HEK293 (cell line): ENCODE measurements at regions not wholly inside any gene's neighbourhood (a gene's known extent, or its start where the extent isn't known, plus 50 kb on each side); places are given as distances from the start of the nearest gene placed in this dataset.

Source experiments
- GLI4 ChIP-seq: fragments of 450-650 bp; formaldehyde crosslinking; IDR thresholded peaks from 2 replicates; pipeline ENCODE4 v1.5.1; 2016; ENCODE audit warnings: missing biosample characterization, missing genetic modification characterization
- GLIS2 ChIP-seq: fragments of 450-650 bp; formaldehyde crosslinking; IDR thresholded peaks from 2 replicates; pipeline ENCODE4 v1.5.1; 2016; ENCODE audit warnings: missing biosample characterization, missing genetic modification characterization
- IKZF3 ChIP-seq: fragments of 450-650 bp; IDR thresholded peaks from 2 replicates; pipeline ENCODE4 v1.5.0; 2018; ENCODE audit warnings: missing biosample characterization, mild to moderate bottlenecking, missing genetic modification characterization, moderate library complexity
- MZF1 ChIP-seq: fragments of 450-650 bp; formaldehyde crosslinking; IDR thresholded peaks from 2 replicates; pipeline ENCODE4 v1.5.1; 2017; ENCODE audit warnings: missing biosample characterization, missing genetic modification characterization, borderline replicate concordance
- OVOL3 ChIP-seq: fragments of 450-650 bp; formaldehyde crosslinking; IDR thresholded peaks from 2 replicates; pipeline ENCODE4 v1.5.1; 2016; ENCODE audit warnings: missing biosample characterization, missing genetic modification characterization
- SALL2 ChIP-seq: fragments of 450-650 bp; formaldehyde crosslinking; IDR thresholded peaks from 2 replicates; pipeline ENCODE4 v1.5.0; 2017; ENCODE audit warnings: missing biosample characterization, mild to moderate bottlenecking, missing genetic modification characterization, borderline replicate concordance
- SETDB1 ChIP-seq: IDR thresholded peaks from one replicate; pipeline ENCODE4 v1.6.1; 2017; ENCODE audit warnings: mild to moderate bottlenecking, low read length, moderate library complexity, mixed read lengths; ENCODE audit not compliant: insufficient read length
- SP2 ChIP-seq: fragments of 450-650 bp; formaldehyde crosslinking; IDR thresholded peaks from 2 replicates; pipeline ENCODE4 v1.5.1; 2016; ENCODE audit warnings: missing biosample characterization, missing genetic modification characterization
- SP7 ChIP-seq: fragments of 450-650 bp; formaldehyde crosslinking; IDR thresholded peaks from 2 replicates; pipeline ENCODE4 v1.5.1; 2016; ENCODE audit warnings: missing biosample characterization, missing genetic modification characterization
- ZBTB1 ChIP-seq: fragments of 450-650 bp; formaldehyde crosslinking; IDR thresholded peaks from 2 replicates; pipeline ENCODE4 v1.5.1; 2016; ENCODE audit warnings: missing biosample characterization, missing genetic modification characterization
- ZNF146 ChIP-seq: fragments of 450-650 bp; formaldehyde crosslinking; IDR thresholded peaks from 2 replicates; pipeline ENCODE4 v1.5.1; 2016; ENCODE audit warnings: missing biosample characterization, missing genetic modification characterization
- ZNF221 ChIP-seq: fragments of 450-650 bp; formaldehyde crosslinking; IDR thresholded peaks from 2 replicates; pipeline ENCODE4 v1.5.1; 2017; ENCODE audit warnings: missing biosample characterization, missing genetic modification characterization, borderline replicate concordance
- ZNF239 ChIP-seq: fragments of 450-650 bp; formaldehyde crosslinking; IDR thresholded peaks from 2 replicates; pipeline ENCODE4 v1.5.1; 2016; ENCODE audit warnings: missing biosample characterization, missing genetic modification characterization
- ZNF24 ChIP-seq: fragments of 450-650 bp; formaldehyde crosslinking; IDR thresholded peaks from 2 replicates; pipeline ENCODE4 v1.5.1; 2016; ENCODE audit warnings: missing biosample characterization, missing genetic modification characterization
- ZNF292 ChIP-seq: fragments of 450-650 bp; formaldehyde crosslinking; IDR thresholded peaks from 2 replicates; pipeline ENCODE4 v1.5.1; 2016; ENCODE audit warnings: low read depth, missing biosample characterization, missing genetic modification characterization, borderline replicate concordance
- ZNF366 ChIP-seq: fragments of 450-650 bp; formaldehyde crosslinking; conservative IDR thresholded peaks from 2 replicates; pipeline ENCODE4 v1.5.1; 2016; ENCODE audit warnings: missing biosample characterization, missing genetic modification characterization
- ZNF391 ChIP-seq: fragments of 450-650 bp; formaldehyde crosslinking; IDR thresholded peaks from 2 replicates; pipeline ENCODE4 v1.5.1; 2016; ENCODE audit warnings: low read depth, missing biosample characterization, missing genetic modification characterization, borderline replicate concordance
- ZNF404 ChIP-seq: fragments of 450-650 bp; formaldehyde crosslinking; IDR thresholded peaks from 2 replicates; pipeline ENCODE4 v1.5.1; 2017; ENCODE audit warnings: missing biosample characterization, missing genetic modification characterization
- ZNF426 ChIP-seq: fragments of 450-650 bp; formaldehyde crosslinking; IDR thresholded peaks from 2 replicates; pipeline ENCODE4 v1.5.1; 2017; ENCODE audit warnings: missing biosample characterization, missing genetic modification characterization, mild to moderate bottlenecking, inconsistent platforms, moderate library complexity
- ZNF433 ChIP-seq: fragments of 450-650 bp; formaldehyde crosslinking; IDR thresholded peaks from 2 replicates; pipeline ENCODE4 v1.5.1; 2016; ENCODE audit warnings: missing biosample characterization, missing genetic modification characterization, low read depth
- ZNF610 ChIP-seq: fragments of 450-650 bp; formaldehyde crosslinking; IDR thresholded peaks from 2 replicates; pipeline ENCODE4 v1.5.1; 2016; ENCODE audit warnings: missing biosample characterization, missing genetic modification characterization, borderline replicate concordance
- ZNF621 ChIP-seq: fragments of 450-650 bp; formaldehyde crosslinking; IDR thresholded peaks from 2 replicates; pipeline ENCODE4 v1.5.1; 2017; ENCODE audit warnings: missing biosample characterization, missing genetic modification characterization
- ZNF626 ChIP-seq: fragments of 450-650 bp; sonication (Bioruptor Pico); formaldehyde crosslinking; IDR thresholded peaks from 2 replicates; pipeline ENCODE4 v1.5.1; 2018; ENCODE audit warnings: missing biosample characterization, missing genetic modification characterization, inconsistent platforms
- ZNF791 ChIP-seq: fragments of 450-650 bp; formaldehyde crosslinking; IDR thresholded peaks from 2 replicates; pipeline ENCODE4 v1.5.1; 2016; ENCODE audit warnings: missing biosample characterization, missing genetic modification characterization
- TF ChIP-seq, protein P1 (sequence below): fragments of 450-650 bp; formaldehyde crosslinking; IDR thresholded peaks from 2 replicates; pipeline ENCODE4 v1.5.1; 2017; ENCODE audit warnings: missing biosample characterization, missing genetic modification characterization
- TF ChIP-seq, protein P2 (sequence below): fragments of 450-650 bp; formaldehyde crosslinking; IDR thresholded peaks from 2 replicates; pipeline ENCODE4 v1.5.1; 2016; ENCODE audit warnings: missing biosample characterization, missing genetic modification characterization
- TF ChIP-seq, protein P3 (sequence below): fragments of 450-650 bp; formaldehyde crosslinking; IDR thresholded peaks from 2 replicates; pipeline ENCODE4 v1.5.1; 2017; ENCODE audit warnings: missing biosample characterization, missing genetic modification characterization
- TF ChIP-seq, protein P4 (sequence below): fragments of 450-650 bp; formaldehyde crosslinking; IDR thresholded peaks from 2 replicates; pipeline ENCODE4 v1.5.1; 2017; ENCODE audit warnings: missing biosample characterization, missing genetic modification characterization
- TF ChIP-seq, protein P5 (sequence below): fragments of 450-650 bp; formaldehyde crosslinking; IDR thresholded peaks from 2 replicates; pipeline ENCODE4 v1.5.1; 2017; ENCODE audit warnings: missing biosample characterization, missing genetic modification characterization
- TF ChIP-seq, protein P6 (sequence below): fragments of 450-650 bp; formaldehyde crosslinking; IDR thresholded peaks from 2 replicates; pipeline ENCODE4 v1.5.1; 2016; ENCODE audit warnings: missing biosample characterization, missing genetic modification characterization

DNA sequence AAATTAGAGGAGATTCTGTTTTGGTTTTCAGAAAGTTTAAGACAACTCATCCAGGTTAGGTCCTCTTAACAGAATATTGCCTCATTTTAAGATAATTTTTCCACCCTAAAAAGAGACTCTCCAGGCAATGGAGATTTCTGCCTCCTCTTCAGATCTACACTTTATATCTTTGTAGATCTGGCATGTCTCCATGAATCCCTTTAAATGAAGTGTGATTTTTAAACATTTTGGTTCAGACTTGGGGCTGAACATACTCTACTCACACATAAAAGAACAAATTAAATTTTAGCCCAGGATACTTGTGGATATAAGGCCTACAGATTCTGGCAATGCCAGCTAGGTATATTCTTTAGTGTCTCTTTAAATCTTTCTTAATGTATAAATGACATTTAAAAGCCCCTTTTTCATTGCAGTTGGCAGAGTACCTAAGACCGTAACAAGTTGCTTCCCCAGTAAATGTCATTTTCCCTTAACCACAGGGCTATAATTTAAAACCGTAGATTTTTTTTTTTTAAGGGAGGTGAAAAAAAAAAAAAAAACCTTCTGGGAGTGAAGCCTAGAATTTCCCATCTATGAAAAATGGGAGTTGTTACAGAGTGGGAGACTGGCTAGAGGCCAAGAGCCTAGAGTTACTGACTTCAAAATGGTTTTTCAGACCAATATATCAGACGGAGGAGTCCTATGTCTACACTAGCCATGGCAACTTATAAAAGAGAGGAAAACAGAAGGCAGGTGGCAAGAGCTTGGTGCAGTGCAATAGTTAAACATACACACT, 207.8 kb upstream of the TARS1 start (continued):
- TF ChIP-seq ZNF791 (tag by site-specific recombination): no peak
- TF ChIP-seq ZNF610: peak; percentile 63
- TF ChIP-seq, protein P1, sequence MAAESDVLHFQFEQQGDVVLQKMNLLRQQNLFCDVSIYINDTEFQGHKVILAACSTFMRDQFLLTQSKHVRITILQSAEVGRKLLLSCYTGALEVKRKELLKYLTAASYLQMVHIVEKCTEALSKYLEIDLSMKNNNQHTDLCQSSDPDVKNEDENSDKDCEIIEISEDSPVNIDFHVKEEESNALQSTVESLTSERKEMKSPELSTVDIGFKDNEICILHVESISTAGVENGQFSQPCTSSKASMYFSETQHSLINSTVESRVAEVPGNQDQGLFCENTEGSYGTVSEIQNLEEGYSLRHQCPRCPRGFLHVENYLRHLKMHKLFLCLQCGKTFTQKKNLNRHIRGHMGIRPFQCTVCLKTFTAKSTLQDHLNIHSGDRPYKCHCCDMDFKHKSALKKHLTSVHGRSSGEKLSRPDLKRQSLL: 0 out of 2 replicates have a peak, but pooled peaks have one; percentile 7
- no peak for TF ChIP-seq GLIS2 (tag by site-specific recombination)
- TF ChIP-seq ZNF433: no peak
- no peak for TF ChIP-seq SETDB1
- no peak for TF ChIP-seq ZNF621 (tag by site-specific recombination)
- no peak for TF ChIP-seq ZNF146 (tag by site-specific recombination)
- TF ChIP-seq ZNF626 (tag by site-specific recombination): no peak
- TF ChIP-seq ZNF221 (tag by site-specific recombination): no peak
- TF ChIP-seq ZNF391: no peak
- TF ChIP-seq GLI4 (tag by site-specific recombination): no peak
- TF ChIP-seq, protein P2, sequence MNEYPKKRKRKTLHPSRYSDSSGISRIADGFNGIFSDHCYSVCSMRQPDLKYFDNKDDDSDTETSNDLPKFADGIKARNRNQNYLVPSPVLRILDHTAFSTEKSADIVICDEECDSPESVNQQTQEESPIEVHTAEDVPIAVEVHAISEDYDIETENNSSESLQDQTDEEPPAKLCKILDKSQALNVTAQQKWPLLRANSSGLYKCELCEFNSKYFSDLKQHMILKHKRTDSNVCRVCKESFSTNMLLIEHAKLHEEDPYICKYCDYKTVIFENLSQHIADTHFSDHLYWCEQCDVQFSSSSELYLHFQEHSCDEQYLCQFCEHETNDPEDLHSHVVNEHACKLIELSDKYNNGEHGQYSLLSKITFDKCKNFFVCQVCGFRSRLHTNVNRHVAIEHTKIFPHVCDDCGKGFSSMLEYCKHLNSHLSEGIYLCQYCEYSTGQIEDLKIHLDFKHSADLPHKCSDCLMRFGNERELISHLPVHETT (tag by site-specific recombination): no peak
- TF ChIP-seq, protein P3, sequence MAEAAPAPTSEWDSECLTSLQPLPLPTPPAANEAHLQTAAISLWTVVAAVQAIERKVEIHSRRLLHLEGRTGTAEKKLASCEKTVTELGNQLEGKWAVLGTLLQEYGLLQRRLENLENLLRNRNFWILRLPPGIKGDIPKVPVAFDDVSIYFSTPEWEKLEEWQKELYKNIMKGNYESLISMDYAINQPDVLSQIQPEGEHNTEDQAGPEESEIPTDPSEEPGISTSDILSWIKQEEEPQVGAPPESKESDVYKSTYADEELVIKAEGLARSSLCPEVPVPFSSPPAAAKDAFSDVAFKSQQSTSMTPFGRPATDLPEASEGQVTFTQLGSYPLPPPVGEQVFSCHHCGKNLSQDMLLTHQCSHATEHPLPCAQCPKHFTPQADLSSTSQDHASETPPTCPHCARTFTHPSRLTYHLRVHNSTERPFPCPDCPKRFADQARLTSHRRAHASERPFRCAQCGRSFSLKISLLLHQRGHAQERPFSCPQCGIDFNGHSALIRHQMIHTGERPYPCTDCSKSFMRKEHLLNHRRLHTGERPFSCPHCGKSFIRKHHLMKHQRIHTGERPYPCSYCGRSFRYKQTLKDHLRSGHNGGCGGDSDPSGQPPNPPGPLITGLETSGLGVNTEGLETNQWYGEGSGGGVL (tag by site-specific recombination): no peak
- peak; percentile 50; the same call in 1 of the 2 replicates for TF ChIP-seq OVOL3 (tag by site-specific recombination)
- TF ChIP-seq, protein P4, sequence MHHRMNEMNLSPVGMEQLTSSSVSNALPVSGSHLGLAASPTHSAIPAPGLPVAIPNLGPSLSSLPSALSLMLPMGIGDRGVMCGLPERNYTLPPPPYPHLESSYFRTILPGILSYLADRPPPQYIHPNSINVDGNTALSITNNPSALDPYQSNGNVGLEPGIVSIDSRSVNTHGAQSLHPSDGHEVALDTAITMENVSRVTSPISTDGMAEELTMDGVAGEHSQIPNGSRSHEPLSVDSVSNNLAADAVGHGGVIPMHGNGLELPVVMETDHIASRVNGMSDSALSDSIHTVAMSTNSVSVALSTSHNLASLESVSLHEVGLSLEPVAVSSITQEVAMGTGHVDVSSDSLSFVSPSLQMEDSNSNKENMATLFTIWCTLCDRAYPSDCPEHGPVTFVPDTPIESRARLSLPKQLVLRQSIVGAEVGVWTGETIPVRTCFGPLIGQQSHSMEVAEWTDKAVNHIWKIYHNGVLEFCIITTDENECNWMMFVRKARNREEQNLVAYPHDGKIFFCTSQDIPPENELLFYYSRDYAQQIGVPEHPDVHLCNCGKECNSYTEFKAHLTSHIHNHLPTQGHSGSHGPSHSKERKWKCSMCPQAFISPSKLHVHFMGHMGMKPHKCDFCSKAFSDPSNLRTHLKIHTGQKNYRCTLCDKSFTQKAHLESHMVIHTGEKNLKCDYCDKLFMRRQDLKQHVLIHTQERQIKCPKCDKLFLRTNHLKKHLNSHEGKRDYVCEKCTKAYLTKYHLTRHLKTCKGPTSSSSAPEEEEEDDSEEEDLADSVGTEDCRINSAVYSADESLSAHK (tag by site-specific recombination): peak; percentile 82
- TF ChIP-seq ZNF404: no peak
- no peak for TF ChIP-seq ZNF292 (tag by site-specific recombination)
- TF ChIP-seq ZNF366 (tag by site-specific recombination): no peak
- TF ChIP-seq SP7 (tag by site-specific recombination): peak; percentile 71
- TF ChIP-seq, protein P5, sequence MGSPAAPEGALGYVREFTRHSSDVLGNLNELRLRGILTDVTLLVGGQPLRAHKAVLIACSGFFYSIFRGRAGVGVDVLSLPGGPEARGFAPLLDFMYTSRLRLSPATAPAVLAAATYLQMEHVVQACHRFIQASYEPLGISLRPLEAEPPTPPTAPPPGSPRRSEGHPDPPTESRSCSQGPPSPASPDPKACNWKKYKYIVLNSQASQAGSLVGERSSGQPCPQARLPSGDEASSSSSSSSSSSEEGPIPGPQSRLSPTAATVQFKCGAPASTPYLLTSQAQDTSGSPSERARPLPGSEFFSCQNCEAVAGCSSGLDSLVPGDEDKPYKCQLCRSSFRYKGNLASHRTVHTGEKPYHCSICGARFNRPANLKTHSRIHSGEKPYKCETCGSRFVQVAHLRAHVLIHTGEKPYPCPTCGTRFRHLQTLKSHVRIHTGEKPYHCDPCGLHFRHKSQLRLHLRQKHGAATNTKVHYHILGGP: 0 out of 2 replicates have a peak, but pooled peaks have one; percentile 28
- TF ChIP-seq, protein P6, sequence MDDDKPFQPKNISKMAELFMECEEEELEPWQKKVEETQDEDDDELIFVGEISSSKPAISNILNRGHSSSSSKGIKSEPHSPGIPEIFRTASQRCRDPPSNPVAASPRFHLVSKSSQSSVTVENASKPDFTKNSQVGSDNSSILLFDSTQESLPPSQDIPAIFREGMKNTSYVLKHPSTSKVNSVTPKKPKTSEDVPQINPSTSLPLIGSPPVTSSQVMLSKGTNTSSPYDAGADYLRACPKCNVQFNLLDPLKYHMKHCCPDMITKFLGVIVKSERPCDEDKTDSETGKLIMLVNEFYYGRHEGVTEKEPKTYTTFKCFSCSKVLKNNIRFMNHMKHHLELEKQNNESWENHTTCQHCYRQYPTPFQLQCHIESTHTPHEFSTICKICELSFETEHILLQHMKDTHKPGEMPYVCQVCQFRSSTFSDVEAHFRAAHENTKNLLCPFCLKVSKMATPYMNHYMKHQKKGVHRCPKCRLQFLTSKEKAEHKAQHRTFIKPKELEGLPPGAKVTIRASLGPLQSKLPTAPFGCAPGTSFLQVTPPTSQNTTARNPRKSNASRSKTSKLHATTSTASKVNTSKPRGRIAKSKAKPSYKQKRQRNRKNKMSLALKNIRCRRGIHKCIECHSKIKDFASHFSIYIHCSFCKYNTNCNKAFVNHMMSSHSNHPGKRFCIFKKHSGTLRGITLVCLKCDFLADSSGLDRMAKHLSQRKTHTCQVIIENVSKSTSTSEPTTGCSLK: no peak
- TF ChIP-seq IKZF3 (tag by site-specific recombination): peak; percentile 36; the same call in 1 of the 2 replicates
- TF ChIP-seq MZF1 (tag by site-specific recombination): peak; percentile 90
- TF ChIP-seq ZNF239 (tag by site-specific recombination): no peak
- TF ChIP-seq SALL2: no peak
- TF ChIP-seq SP2: no peak
- no peak for TF ChIP-seq ZNF426 (tag by site-specific recombination)
- TF ChIP-seq ZNF24 (tag by site-specific recombination): no peak
- TF ChIP-seq ZBTB1 (tag by site-specific recombination): no peak
